GM19467 (cell line): ENCODE measurements at regions not wholly inside any gene's neighbourhood (a gene's known extent, or its start where the extent isn't known, plus 50 kb on each side); places are given as distances from the start of the nearest gene placed in this dataset.
A peak's percentile ranks its signal among the peaks of the same experiment; 100 is the strongest.

Experiments
- ATAC-seq: cut with Tn5 transposase; IDR thresholded peaks from one replicate; pipeline ENCODE4 v1.9.1; 2021; ENCODE audit warnings: mild to moderate bottlenecking, moderate library complexity; ENCODE audit not compliant: unreplicated experiment

DNA sequence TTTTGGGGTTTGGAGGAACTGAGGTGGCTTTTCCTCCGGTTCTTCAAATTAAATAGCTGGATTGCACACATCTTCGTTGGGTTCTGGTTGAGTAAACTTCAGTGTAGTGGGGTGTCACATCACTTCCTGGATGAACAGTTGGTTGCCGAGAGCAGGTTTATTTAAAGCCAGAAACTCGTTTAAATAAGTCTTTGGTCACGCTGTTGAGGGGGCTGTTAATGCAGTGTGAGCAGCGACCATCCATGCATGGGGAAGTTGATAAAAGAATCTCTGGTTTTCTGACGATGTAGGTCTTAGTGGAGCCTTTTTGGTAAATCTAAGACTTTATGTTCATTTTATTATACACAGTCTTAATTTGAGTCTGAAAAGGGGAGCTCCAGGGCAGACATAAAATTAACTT, 351.2 kb upstream of the ARGLU1 start:
- ATAC-seq: no peak

DNA sequence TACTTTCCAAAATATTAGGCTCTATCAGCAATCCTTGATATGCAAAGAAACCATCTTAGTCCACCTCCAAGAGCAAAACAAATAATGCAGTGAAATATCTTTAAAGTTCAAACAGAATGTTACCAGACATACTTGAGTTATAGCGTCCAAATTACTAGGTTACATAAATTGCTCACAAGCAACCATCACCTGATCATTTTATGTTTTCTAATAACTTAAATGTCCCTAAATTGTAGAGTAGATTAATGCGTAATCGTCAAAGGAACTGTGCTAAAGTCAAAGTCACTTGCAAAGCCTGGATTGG, 350.6 kb upstream of the ARGLU1 start:
- ATAC-seq: no peak

DNA sequence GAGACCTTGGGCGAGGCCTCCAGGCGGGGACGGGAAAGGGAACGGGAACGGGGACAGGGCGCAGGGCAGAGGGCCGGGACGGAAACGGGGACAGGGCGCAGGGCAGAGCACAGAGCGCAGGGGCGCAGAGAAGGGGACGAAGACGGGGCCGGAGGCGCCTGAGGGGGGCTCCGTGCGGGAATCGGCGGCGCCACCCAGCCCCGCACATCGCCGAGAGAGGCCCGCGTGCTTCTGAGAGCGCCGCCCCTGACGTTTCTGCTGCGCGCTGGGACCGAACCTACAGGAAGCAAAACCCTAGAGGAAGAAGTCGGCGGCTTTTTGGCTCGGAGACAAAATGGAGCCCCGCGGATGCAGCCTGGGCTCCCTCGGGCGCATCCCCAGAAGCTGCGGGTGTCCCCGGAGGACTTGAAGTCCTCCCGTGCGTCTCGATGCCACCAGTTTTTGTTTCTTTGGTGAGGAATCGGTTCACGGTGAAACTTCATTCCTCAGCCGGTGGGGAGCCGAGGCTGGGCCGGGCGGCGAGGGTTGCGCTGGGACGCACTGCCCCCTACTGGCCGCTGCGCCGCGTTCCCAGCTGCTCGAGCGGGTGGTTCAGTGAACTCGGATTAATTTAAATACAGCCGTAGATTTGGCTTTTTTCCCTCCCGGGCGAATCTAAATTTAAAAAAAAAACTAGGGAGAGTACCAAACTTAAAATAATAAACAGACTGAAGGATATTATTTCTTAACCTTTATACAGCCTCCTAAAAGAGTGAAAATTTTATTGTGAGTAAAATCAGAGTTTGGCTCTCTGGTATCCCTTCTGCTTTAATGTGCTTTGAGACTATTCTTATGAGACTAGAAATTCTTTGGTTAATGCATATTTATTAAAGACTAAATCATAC, 350.0 kb upstream of the ARGLU1 start:
- peak; percentile 95 for ATAC-seq

DNA sequence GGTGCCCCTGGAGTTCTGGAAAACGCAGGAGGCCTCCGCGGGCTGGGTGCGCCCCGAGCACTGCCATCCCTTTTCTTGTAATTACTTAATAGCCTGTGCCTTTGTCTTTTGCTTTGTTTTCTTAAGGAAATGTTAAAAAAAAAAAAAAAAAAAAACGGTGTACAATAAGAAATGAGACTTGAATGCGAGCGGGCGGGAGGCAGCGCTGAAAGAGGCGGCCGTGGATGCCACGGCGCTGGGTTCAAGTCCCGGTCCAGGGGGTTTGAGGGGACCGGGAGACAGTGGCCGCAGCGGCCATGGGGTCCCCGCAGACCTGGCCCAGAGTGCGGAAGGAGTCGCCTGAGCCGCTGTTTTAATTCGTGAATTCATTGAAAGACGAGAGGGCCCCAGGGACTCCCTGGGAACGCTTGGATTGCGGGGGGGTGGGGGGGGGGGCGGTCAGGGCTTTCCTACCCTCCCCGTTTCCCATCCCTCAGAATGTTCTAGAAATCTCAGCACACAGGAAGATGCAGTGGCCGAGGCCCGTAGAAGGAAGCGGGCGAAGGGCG, 349.2 kb upstream of the ARGLU1 start:
- ATAC-seq: no peak

DNA sequence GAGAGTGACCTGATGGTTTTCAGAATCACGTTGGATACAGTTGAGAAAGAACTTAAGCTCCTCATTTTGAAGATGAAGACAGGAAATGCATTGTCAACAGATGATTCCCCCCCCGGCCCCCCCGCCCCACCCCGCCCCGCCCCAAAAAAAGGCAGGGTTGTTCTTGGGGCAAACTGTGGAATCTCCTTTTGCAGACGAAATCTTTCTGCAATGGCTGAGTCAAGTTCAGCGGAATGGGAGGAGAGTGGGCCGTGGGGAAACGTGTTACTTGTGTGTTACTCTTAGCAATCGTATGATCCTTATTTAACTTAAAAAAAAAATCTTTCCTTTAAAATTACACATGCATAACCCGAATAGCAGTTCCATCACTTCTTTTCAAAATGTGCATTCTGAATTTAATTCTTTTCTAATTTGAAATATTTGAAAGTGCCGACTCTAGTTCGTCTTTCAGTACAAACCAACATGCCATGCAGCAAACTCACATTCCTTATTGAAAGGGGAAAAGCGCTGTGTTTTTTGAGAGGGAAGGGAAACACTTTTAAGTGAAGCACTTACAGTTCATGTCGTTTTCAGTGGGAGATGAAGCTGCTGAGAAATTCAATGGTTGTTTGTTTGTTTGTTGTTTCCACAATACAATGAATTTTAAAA, 348.5 kb upstream of the ARGLU1 start:
- no peak for ATAC-seq

DNA sequence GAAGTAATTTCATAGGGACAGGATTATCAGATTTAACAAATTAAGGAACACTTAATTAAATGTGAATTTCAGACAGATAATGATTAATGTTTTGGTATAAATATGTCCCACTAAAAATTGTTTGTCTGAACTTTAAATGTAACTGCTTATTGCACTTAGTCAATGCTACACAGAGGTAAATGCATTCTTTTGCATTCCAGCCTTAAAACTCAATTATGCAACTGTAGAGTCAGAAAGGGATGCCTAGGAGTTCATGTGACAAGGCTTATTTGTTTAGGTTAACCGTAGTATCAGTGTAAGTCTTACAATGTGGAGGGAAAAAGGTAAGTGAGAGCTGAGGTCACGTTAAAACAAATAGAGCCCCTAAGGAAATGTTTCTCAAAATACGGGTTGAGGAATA, 347.2 kb upstream of the ARGLU1 start:
- no peak for ATAC-seq

DNA sequence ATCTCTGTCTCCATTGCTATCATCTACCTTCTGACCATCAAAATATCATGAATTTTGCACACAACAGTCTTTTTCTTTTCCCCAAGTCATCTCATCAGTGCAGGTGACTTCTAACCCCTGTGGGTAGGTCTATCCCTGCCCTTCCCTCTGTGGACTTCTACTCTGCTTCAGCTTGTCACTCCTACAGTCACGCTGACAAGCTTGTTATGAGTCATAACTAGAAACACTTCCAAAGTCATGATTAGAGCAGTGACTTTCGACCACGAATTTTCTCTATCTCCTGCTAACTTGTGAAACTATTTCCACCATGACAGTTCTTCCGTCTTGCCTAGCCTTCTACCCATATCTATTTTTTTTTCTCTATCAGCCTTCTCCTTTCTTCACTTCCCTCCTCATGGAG, 343.7 kb upstream of the ARGLU1 start:
- ATAC-seq: no peak

DNA sequence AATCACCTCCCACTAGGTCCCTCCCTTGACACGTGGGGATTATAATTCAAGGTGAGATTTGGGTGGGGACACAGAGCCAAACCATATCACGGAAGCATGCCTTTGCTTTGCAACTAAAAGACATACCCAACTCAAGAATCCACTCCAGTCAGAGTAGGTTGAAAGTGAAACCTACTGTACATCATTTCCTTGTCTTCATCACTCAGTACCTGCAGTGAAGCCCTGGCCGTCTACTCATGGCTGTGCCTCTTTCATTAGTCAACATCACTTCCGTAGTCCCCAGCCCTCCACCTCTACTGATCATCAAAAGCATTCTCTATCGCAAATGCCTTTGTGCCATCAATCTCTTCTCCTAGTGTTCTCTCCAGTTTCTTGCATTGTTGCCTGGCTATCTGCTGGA, 343.1 kb upstream of the ARGLU1 start:
- no peak for ATAC-seq

DNA sequence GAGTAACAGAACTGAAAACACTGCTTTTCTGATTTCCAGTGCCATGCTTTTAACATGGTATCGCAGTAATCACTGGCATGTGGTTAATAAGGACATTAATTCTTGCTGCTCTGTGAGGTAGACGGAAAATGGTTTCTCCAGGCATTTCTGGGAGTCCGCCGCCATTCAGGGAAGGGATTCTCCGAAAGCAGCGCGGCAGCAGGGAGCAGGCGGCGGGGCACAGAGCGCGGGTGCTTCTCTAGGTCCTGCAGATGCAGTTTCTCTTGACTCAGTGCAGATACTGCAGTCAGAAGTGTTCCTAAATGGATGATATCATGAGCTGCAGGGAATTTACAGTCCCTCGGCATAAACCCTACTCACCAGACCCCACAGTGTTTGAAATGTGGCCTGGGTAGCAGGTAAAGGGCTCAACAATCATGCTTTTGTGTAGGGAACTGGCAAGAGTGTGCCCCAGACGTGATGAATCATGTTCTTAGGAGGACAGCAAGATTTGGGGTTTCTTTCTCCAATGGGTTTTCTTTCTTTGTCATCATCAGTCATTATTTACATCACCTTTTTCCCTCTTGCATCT, 338.6 kb upstream of the ARGLU1 start:
- no peak for ATAC-seq

DNA sequence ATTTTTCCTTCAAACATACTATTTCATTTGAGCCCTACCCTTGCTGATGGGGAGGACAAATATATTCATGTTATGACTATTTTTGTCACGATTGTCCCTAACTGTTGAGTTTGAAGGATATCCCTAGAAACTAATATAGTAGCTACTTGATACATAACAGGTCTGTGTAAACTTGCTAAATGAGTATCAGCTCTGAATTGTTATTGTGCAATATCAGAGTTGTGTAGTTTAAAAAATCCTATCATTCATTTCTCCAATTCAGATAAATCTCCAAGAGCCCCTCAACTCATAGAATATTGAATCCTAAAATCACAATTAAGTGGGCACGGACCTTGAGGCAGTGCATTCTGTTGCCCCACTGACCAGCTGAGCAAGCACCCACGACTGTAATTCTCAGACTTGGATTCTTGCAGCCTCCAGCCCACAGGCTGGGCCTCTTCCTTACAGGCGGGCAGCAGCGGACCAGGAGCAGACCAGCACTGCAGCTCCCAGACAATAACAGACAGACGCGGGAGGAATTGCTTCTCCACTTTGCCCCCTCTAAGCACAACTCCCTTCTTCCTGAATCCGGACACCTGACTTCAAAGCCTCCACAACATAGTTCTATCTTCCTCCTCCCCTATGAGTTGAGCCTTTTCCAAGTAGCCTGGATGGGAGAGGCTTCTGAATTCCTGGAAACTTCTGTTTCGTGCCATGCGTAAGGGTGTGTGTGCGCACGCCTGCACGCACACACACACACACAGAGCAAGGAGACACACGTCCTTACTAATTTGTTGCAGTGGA, 337.6 kb upstream of the ARGLU1 start:
- ATAC-seq: no peak

DNA sequence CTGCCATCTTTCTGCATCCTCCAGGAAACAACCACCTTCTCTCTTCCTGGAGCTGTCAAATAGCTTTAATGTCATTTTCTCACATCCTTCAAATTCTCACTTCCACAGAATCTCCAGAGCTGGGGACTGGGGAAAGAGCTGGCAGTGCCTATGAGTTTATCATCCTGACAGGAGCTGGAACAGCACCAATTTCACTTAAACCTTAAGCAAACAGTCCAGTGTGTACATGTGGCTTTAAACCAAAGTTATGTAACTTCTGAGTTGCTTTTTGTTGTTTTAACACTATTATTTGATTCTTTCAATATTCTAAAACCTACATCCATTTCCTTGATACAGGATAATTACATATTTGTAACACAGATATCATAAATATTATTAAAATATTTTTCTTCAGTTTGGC, 331.5 kb upstream of the ARGLU1 start:
- ATAC-seq: no peak

DNA sequence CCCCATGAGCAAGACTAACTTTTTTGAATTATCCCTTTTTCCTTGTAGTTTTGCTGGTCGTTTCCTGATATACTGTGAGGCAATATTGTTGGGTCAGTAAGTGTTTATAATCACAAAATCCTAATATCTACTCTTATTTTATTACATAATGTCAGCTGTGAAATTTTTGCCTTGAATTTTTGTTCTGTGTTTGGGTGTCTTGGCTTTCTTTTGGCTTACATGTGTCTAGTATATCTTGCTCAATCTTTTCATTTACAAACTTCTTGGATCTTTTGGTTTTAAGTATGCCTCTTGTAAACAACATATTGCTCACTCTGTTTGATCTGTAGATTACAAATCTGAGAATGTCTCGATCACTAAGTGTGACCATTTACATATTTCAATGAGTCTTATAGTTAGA, 330.3 kb upstream of the ARGLU1 start:
- ATAC-seq: no peak

DNA sequence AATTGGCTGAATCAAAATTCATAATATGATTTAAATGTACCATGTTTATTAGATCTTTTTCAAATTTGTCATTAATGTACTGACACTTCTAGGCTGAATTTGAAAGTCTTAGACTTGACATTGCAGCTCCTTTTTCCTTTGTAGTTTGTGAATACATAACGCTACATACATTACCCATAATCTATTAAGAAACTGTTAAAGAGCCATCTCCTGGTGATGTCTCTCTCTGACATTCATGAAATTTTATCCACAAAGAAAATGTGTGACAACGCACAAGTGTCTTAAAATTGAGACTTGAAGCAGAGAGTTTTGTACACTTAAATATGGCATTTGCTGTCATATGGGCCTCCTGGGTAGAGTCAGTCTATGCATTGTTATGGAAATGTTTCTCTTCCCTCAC, 320.2 kb upstream of the ARGLU1 start:
- no peak for ATAC-seq

DNA sequence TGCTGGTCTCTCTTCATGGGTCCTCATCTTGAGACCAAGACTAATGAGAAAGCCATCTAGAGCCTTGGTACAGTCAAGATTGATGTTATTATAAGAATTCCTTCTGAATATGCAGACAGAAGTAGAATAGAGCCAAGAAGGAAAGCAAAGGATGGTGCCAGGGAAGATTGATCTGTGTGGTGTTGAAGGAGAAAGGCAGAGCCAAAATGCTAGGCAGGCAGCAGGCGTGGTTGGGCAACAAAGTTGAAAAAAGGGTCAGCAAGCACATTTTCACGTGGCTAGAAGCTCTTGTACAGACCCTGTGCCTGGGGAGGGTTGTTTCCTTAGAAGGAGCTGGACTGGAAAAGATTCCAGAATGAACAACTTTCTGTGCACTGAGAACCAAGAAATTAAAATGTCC, 319.7 kb upstream of the ARGLU1 start:
- ATAC-seq: no peak

DNA sequence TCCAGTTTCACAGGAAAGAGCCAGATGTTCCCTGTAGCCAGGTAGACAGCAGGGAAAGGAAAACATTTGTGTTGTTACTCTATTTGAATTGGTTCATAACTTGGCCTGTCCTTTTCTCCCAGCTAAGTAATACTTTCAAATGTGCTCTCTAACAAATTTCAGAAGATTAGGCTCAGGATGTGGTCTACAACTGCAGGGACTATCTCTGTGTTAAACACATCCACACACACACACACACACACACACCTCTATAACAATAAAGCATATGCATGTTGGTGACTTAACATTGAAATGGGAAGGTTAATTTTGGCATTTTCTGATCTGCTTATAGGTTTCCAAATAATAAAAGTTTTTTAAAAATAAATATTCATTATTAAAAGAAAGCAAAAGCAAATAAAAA, 316.0 kb upstream of the ARGLU1 start:
- ATAC-seq: no peak

DNA sequence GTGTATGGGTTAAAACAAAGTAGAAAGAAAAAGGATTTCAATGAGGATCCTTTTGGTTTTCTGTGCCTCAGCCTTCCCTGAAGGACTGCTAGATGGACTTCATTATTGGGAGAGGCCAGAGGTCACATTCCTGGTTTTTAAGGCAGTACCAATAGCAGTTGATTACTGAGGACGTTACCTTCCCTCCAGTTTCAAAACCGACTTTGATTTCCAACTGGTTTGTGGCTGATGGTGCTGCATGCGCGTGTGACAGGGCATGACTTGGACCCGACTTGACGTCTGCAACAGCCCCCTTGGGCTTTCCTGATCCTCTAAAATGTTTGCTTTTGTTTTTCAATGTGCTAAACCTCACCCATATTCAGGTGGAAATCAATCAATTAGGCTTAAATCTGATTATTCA, 314.3 kb upstream of the ARGLU1 start:
- ATAC-seq: no peak

DNA sequence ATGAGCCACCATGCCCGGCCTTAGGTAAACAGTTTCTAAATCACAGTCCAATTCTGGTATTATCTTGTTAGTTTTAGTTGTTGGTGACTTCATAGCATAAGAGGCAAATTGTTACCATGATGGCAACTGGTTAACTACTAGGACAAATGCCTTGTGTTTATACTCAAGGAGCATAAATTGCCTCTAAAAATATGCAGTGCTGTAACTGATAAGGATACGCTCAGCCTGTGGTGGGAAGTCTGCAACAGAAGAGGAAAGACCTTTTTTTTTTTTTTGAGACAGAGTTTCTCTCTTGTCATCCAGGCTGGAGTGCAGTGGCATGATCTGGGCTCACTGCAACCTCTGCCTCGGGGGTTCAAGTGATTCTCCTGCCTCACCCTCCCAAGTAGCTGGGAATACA, 311.9 kb upstream of the ARGLU1 start:
- ATAC-seq: no peak

DNA sequence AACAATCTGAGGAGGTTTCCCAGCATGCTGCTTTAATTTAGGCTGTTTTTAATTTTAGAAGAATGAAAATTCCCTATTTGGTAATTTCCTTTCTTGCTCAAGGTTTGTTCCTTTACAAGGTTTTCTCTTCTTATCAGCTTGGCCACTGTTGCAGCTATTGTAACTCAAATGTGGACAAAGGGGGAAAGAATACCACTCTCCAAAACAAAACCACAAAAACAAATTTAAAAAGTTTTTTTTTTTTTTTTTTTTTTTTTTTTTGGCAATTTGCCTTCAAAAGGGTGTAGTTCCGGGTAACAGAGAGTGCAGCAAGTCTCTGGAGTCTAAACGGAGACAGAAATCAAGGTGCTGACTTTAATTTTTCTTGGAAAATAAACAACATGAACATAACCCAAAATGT, 306.4 kb upstream of the ARGLU1 start:
- ATAC-seq: no peak

DNA sequence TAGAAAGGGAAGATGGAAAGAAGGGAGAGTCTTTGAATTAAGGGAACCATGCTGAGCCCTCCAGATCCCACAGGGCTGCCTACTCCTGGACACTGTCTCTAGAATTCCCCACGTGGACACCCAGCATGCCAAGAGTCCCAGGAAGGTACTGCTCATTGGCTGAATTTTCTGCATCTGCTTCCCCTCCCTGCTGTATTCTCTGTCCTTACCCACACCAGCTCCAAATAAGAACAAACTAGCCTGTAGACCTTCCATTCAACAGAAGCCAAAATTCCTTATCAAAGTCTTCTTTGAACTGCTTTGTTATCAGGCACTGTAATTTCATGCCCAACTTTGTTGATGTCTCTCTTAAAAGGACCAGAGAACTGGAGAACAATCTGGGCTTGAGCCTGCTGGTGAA, 305.9 kb upstream of the ARGLU1 start:
- ATAC-seq: no peak

DNA sequence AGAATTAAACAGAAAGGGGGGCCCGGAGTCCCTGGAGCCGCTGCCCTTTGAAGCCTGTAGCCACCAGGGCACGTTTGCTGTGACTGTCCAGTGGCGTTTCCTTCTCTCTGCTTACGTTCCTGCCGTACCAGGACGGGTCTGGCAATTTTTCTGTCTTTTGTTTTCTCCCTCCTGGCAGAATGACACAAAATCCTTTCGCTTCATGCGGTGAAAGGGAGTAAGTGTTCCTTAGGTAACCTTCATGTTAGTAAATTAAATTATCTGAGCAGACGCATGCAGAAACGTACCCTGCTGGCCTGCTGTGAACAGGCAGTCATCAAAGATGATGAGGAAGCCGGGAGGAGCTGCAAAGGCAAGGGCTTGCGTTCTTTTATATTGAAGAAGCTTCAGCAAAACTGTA, 299.3 kb upstream of the ARGLU1 start:
- no peak for ATAC-seq

DNA sequence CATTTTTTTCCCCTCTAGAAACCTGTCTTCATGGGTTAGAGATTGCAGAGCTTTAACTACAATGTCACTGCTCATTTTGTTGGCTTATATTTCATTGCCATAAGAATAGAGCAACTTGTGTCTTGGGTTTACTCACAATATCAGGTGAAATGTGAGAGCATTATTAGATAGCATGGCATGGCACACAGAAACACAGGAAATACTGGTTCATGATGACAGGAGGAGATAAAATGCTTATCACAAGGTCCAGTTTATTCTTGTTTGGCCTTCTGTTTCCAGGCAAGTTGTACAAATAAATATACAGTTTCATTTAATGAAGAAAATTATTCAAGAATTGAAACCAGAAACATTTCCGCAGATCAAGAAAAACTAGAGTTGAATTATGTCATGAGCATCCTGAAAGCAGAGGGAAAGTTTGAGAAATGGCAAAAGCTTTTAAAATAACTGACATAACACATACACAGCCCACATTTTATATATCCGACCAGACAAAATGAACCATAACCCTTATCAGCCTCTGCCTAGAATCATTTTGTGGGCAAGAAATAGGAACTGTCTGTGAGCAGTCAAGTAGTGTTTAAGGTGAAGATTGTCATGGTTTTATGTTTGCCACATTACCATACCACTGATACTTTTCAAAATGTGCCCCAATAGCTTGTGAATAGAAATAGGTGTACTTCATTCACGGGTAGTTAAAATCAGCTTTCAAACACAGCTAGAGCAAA, 297.9 kb upstream of the ARGLU1 start:
- ATAC-seq: no peak
